Dedifferentiated amniotic fluid mesenchymal stem cell (primary cell): ENCODE measurements at regions not wholly inside any gene's neighbourhood (a gene's known extent, or its start where the extent isn't known, plus 50 kb on each side); places are given as distances from the start of the nearest gene placed in this dataset.

Source experiments
- DNase-seq: peaks from one replicate; pipeline ENCODE4 v3.0.0-alpha.2; 2016; ENCODE audit errors: extremely low spot score

- DNase-seq: no peak
Measured at GRCh38 chr3:115450036-115450435, 173.3 kb upstream of the GAP43 start.

- DNase-seq: no peak
Measured at GRCh38 chr3:115464036-115464435, 159.3 kb upstream of the GAP43 start.

GRCh38 chr3:115469649-115470048 is 153.7 kb upstream of the GAP43 start:
- no peak for DNase-seq

- no peak for DNase-seq
Measured at GRCh38 chr3:115470254-115470653, 153.1 kb upstream of the GAP43 start.

- no peak for DNase-seq
Measured at GRCh38 chr3:115475178-115476041, 147.9 kb upstream of the GAP43 start.

GRCh38 chr3:115476472-115476871 is 146.8 kb upstream of the GAP43 start:
- DNase-seq: no peak

GRCh38 chr3:115478359-115478758 is 145.0 kb upstream of the GAP43 start:
- no peak for DNase-seq

GRCh38 chr3:115486880-115487279 is 136.4 kb upstream of the GAP43 start:
- DNase-seq: no peak

GRCh38 chr3:115487968-115488367 is 135.3 kb upstream of the GAP43 start:
- DNase-seq: no peak

GRCh38 chr3:115488409-115488808 is 134.9 kb upstream of the GAP43 start:
- DNase-seq: no peak

- DNase-seq: no peak
Measured at GRCh38 chr3:115494826-115495225, 128.5 kb upstream of the GAP43 start.

- DNase-seq: no peak
Measured at GRCh38 chr3:115498421-115498820, 124.9 kb upstream of the GAP43 start.

- DNase-seq: no peak
Measured at GRCh38 chr3:115498898-115499297, 124.4 kb upstream of the GAP43 start.

GRCh38 chr3:115499666-115500065 is 123.6 kb upstream of the GAP43 start:
- DNase-seq: no peak

- DNase-seq: no peak
Measured at GRCh38 chr3:115500795-115501194, 122.5 kb upstream of the GAP43 start.

GRCh38 chr3:115502128-115502527 is 121.2 kb upstream of the GAP43 start:
- no peak for DNase-seq

- no peak for DNase-seq
Measured at GRCh38 chr3:115503394-115503793, 119.9 kb upstream of the GAP43 start.

GRCh38 chr3:115508562-115508961 is 114.7 kb upstream of the GAP43 start:
- DNase-seq: no peak

GRCh38 chr3:115512565-115513415 is 110.5 kb upstream of the GAP43 start:
- DNase-seq: peak; percentile 23

GRCh38 chr3:115513416-115513800 is 109.9 kb upstream of the GAP43 start:
- DNase-seq: no peak

GRCh38 chr3:115517457-115518050 is 105.8 kb upstream of the GAP43 start:
- no peak for DNase-seq

GRCh38 chr3:115518100-115518852 is 105.0 kb upstream of the GAP43 start:
- no peak for DNase-seq
